Neural progenitor cell (in vitro differentiated cells): ENCODE measurements at regions not wholly inside any gene's neighbourhood (a gene's known extent, or its start where the extent isn't known, plus 50 kb on each side); places are given as distances from the start of the nearest gene placed in this dataset.

Experiments used
- EZH2 ChIP-seq: fragments of 200-600 bp; sonication (generic); IDR thresholded peaks from 2 replicates; pipeline ENCODE4 v1.6.1; 2017; ENCODE audit warnings: antibody characterized with exemption, mild to moderate bottlenecking, moderate library complexity
- EZH2phosphoT487 ChIP-seq: fragments of 200-600 bp; sonication (generic); IDR thresholded peaks from 2 replicates; pipeline ENCODE4 v1.6.1; 2017; ENCODE audit warnings: antibody characterized with exemption
- TF ChIP-seq, protein P1 (sequence below): fragments of 200-600 bp; sonication (generic); IDR thresholded peaks from 2 replicates; pipeline ENCODE4 v1.5.1; 2017; ENCODE audit warnings: antibody characterized with exemption, mild to moderate bottlenecking

DNA sequence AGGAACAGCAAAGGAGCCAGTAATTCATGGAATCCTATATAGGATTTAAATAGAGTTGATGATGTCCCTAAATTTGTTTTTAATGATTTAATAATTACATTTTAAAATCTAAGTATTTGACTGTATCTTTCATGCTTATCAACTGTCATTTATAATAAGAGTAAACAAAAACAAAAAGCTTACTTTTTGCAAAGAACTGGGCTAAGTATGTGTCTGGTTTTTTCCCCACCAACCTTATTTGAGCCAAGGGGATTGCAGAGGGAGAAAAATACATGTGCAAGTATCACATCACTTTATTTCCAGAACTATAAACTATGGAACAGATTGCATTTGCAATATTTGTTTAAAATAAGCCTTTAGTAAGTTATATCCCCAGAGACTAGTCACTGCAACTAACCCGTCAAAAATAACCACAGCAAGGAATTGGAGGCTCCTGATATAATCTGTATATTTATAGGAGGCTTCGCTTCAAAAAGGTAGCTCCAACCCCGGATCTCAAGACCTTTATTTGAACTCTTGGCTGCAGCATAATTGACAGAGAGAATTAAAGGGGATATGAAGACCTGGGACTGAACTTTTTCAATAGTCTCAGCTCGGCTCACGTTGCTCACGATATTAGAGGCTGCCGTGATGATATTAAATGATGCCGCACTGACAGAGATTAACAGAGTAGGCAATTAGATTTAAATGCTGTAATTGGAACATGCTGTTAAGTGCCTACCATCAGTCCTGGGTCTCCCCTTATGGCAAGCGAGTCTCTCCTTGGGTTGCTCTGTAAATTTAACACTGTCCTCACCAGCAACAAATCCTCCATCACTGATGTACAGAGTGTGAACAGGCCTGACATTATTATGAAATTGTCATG, 329.1 kb upstream of the NFIA start:
- TF ChIP-seq EZH2phosphoT487 (no peak), EZH2 (no peak)
- TF ChIP-seq, protein P1, sequence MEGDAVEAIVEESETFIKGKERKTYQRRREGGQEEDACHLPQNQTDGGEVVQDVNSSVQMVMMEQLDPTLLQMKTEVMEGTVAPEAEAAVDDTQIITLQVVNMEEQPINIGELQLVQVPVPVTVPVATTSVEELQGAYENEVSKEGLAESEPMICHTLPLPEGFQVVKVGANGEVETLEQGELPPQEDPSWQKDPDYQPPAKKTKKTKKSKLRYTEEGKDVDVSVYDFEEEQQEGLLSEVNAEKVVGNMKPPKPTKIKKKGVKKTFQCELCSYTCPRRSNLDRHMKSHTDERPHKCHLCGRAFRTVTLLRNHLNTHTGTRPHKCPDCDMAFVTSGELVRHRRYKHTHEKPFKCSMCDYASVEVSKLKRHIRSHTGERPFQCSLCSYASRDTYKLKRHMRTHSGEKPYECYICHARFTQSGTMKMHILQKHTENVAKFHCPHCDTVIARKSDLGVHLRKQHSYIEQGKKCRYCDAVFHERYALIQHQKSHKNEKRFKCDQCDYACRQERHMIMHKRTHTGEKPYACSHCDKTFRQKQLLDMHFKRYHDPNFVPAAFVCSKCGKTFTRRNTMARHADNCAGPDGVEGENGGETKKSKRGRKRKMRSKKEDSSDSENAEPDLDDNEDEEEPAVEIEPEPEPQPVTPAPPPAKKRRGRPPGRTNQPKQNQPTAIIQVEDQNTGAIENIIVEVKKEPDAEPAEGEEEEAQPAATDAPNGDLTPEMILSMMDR = no peak
